GM21737 (cell line): ENCODE measurements at regions not wholly inside any gene's neighbourhood (a gene's known extent, or its start where the extent isn't known, plus 50 kb on each side); places are given as distances from the start of the nearest gene placed in this dataset.

ENCODE experiments used
- ATAC-seq: cut with Tn5 transposase; IDR thresholded peaks from one replicate; pipeline ENCODE4 v1.9.1; 2021; ENCODE audit warnings: mild to moderate bottlenecking, moderate library complexity; ENCODE audit not compliant: unreplicated experiment

DNA sequence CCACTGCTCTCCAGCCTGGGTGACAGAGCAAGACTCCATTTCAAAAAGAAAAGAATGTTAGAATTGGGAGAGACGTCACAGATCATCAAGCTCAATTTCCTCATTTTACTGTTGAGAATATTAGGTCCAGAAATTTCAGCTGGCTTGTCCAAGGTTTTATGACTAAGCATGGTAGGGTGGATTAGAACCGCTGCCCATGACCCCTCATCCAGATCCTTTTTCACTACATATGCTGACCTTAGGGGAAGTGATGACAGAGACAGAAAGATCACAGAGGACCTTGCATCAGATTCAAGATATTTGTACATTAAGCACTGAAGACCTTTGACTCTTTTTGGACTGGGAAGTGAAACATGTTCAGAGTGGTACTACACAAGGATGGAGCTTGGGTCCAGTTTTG lies 134.5 kb downstream of the ADAMTS15 start:
- ATAC-seq = no peak

DNA sequence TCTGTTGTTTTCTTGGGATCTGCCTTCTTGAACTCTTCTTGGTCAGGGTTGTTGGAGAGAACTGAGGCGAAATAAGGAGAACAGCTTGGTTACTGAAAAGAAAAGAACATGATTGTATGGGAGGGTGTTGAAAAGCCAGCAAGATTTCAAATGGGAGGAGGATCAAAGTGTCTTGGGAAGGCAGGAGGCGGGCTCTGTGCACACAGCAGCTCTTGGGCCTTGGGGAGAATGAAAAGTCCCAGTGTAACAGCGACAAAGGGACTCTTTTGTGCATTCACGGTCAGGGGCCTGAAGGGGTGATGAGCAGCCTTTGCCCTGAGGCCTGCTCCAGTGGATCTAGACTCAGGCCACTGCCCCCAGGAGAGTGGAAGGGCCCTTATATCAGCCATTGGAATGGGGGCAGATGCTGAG lies 135.4 kb downstream of the ADAMTS15 start:
- ATAC-seq = no peak

DNA sequence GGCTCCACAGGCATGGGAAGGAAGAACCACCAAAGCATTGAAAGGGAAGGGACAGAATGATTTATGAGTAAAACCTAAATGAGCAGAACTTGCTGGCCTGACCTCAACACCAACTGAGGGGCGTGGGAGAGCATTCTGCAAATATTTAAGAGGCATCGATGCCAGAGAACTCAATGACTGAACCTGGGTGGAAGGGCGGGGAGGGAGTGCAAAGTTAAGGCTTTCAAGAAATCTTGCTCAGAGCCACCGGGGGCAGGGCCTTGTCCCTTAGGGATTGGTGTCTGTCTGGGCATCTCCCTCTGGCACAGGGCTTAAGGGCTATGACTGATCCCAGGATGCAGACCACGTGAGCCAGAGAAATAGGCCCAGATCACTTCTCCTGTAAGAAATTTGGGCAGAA lies 137.1 kb downstream of the ADAMTS15 start:
- ATAC-seq = no peak

DNA sequence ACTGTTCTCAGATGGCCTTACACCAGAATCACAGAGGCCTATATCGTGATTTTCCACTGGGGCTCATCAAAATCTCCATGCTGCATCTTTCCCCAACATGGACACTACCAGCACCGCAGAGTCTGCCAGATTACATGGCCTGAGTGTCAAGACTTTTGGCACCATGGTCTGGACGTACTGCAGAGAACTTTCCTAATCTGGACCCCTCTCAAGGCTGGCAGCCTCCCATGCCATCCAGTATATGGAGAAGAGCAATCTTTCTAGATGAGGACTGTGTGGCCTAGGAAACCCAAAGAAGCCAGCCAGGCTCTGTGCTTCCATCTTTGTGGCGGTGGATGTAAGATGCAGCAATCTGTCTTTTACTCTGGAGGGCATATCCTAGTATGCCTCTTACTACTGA lies 139.2 kb downstream of the ADAMTS15 start:
- no peak for ATAC-seq

DNA sequence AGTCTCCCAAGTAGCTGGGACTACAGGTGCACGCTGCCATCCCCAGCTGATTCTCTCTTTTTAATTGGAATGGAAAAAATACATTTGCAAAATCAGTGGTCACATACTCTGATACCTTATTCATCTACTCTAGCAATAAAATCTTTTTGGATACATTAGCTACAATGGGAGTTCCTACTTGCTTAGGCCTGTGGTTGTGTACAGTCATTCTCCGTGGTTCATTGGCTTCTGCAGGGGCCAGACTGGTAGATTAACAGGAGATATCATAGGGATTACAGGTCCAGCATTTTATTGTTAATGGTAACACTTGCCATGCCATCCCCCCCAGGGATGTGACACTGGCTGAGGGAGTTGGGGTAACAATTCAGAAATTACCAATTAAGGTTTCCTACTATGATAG lies 140.0 kb downstream of the ADAMTS15 start:
- ATAC-seq = no peak

DNA sequence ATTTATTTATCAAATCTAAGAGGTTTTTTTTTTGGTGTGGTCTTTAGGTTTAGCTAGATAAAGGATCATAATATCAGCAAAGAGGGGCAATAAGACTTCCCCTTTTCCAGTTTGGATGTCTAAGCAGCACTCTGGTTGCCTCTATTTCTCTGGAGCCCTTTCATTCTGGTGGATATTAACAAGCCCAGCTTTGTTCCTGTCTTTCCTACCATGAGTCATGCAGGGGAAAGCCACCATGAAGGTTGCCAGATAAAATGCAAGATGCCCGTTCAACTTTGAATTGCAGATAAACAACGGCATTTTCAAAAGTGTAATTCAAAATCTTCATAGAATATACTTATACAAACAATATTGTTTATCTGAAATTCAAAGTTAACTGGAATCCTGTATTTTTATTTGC lies 143.6 kb downstream of the ADAMTS15 start:
- ATAC-seq = no peak

DNA sequence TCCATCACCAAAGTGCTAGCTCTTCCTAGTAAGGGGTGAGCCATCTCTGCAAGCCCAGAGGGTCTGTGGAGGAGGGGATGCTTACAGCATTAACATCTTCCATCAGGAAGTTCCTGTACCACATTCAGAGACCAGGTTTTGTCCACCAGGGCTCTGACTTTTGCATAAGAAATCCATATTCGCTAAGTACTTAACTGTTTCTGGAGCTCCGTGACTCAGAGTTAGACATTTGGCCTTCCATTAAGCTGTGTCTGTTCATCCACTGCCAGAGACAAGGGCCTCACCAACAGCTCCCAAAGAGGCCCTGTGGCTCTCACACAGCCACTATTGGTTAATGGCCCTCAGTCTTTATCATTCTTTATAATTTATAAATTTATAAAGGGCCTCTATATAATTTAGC lies 144.6 kb downstream of the ADAMTS15 start:
- ATAC-seq = no peak

DNA sequence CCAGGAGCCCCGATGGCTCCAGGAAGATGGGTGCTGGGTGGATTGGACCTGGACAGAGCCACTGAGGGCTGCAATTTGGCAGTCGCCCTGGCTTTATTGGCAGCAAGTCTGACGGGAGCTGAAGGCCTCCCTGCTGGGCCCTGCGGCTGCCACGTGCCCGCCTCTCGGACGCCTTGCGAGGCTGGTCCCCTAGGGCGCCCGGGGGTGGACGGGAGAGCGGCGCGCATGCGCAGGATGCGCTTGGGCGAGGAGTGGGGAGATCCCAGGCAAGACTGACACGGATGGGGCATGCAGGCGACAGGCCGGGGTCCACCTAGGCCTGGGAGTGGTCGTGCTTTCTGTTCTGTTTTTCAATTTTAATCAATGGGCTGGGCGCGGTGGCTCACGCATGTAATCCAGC lies 150.0 kb downstream of the ADAMTS15 start:
- no peak for ATAC-seq

DNA sequence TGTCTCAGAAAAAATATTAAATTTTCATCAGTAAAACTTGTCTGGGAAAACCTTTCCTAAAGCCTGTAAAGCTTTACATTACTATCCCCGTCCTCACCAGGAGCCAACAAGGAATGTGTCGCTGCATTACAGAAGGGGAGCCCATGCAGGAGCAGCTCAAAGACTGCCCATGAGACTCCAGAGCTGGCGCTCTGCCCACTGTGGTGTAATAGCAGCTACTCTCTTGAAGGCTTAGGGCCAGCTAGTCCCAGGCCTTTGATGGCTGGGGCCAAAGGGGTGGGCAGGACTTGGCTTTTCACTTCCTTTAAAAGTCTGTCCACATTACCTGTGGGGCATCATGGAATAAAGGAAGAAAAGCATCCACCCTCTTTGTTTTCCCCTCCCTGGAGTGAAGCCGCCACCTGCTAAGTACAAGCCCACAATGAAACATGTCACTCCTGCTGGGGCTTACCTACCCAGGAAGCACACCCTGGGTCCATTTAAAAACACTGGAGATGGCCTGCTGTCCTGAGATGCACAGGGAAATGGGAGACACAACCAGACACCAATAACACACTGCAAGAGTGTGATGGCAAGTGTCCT lies 150.7 kb downstream of the ADAMTS15 start:
- no peak for ATAC-seq

DNA sequence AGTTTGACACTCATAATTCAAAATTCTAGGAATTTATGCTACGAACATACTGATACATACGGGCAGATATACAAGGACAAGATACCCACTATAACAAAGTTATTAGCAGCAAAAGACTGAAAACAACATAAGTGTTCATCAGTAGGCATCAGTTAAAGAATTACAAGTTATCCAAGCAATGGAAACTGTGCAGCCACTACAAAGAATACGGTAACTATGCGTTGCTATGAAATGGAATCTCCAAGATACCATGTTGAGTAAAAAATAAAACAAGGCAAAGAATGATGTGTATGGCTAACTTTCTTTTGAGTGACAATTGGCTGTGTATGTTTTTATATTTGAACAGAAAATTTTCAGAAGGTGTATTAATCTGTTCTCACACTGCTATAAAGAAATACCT lies 151.7 kb downstream of the ADAMTS15 start:
- ATAC-seq = no peak

DNA sequence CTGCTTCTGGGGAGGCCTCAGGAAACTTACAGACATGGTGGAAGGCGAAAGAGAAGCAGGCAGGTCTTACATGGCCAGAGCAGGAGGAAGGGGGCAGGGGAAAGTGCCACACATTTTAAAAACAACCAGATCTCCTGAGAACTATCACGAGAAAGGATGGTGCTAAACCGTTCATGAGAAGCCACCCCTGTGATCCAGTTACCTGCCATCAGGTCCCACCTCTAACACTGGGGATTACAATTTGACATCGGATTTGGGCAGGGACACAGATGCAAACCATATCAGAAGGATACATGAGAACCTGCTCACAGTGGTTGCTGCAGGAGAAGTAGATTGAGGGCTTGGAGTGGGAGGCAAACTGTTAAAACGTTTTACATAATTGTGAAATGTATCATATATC lies 152.2 kb downstream of the ADAMTS15 start:
- ATAC-seq = no peak

DNA sequence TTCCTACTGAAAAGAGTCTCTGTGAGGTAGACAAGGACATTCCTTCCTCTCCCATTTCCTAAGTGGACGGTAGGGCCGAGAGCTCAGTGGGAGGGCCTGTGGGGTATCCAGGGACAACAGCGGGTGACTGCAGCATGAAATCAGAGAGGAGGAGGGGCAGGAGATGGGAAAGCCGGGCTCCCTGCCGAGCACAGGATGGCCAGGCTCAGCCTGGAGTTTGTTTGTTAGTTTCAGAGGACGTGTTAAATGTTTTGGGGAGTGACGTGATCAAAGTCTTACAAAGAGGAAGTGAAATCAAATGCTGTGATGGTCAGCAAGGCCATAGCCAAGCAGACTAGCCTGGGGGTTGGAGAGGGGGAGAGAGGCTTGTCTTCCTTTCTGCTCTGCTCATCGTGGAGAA lies 152.7 kb downstream of the ADAMTS15 start:
- ATAC-seq = no peak

DNA sequence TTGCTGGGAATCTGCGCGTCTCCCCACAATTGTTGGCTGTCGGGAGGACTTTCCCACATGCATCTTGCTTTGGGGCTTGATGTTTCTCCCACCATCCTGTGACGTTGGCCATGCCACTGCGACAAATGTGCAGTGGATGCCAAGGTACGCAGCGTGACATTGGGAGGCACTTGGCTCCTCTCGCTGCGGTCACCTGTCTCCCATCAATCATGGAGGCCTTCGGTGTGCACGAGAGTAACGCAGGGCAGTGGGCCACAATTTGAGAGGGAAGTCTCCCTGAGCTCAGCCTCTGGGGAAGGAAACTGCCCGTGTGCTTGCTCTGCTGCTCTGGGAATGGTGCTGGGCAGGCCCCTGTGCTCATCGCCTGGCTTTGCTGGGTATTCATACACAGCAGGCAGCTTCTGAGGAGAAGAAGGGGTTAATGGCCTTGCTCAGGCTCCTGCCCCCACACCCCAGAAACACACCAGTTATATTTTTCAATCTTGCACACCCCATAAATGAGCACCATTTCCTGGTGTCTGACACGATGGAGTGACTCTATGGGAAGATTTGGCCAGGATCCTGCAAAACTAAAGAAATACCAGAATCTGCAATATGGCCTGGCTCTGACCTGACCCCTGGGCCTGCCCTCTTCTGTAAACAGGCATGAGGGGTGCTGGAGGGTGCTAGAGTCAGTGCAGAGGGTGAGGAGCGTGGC lies 153.5 kb downstream of the ADAMTS15 start:
- ATAC-seq = no peak

DNA sequence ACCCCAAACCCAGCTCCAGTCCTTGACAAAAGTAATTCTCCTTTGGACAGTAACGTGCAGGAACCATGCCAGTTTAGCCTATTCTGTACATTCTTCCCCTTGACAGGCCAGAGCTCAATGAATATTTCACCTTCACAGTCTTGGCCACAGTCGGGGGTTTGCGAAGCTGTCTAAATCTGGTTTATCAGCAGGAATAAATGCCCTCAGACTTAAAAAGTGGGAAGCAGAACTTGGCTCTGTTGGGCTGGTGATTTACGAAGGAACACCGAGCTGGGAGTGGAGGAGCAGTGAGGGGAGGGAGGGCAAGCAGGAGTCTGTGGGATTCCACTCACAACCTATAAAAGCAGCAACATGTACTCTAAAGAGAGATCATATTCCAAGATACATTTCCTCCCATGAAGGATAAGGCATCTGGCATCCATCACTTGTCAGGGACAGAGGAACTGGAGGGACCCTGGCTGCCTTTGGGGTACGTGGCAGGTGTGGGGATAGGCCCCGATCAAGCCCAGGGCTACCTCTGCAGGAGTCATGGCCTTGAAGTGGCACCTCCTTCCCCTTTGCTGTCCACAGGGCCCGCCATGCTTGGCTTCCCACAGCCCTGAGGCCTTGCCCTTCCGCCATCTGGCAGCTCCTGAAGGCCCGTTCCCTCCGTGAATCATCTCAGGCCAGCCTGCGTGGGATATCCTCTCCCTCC lies 154.3 kb downstream of the ADAMTS15 start:
- ATAC-seq = no peak

DNA sequence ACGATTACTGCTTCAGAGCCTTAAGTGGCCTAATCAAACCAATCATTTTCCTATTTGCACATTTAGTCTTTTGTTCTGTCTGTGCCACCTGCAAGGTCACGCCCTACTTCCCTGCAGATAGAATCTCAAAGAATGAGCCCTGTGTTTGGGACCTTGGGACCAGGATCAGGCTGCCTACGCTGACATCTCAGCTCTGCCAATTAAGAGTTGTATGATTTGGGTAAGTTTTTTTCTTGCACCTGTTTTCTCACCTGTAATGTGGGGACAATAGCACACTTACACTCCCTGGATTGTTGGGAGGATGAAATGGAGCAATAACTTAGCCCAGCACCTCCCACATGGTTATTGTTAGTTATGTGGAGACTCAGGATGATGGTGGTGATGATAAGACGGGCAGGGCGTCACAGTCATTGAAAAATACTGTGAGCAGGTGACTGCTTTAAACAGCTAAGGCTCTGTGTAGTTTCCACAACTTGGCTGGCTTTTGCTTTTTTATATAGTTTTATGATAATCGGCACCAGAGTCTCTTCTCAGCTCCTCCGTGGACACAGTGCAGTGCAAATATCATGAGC lies 155.0 kb downstream of the ADAMTS15 start:
- no peak for ATAC-seq

DNA sequence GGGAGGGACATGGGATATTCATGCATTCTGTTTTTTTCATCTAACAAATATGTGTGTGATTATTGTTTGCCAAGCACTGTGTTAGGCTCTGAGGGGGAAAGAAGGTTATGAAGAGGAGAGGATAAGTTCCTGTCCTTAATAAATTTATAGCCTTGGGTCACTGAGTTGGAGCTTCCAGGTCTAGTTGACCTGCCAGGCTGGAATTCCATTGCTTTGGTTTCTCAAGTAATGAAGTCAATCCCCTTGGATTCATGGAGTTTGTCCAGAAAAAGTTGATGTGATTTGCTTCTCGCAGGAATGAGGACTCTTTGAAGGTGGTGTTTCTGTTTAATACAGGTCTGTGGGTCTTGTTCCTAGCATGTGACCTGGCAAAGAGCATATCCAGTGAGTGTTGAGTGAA lies 156.2 kb downstream of the ADAMTS15 start:
- no peak for ATAC-seq

DNA sequence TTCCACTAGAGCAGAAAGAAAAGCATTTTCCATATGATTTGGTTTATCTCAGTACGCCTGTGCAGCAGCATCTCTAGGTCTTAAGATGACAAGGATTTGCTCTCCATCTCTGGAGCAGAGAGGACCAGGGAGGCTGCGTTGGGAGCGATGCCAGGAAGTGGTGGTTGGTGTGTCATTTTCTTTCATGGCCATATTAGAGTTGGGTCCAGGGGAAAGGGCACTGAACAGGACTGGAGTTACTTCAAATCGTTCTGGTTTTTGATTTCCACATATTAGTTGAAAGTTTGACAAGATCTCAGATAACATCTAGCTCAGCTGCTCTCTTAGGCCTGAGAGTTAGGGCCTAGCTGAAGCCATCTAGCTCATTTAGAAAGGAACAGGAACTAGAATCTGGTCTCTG lies 157.7 kb downstream of the ADAMTS15 start:
- no peak for ATAC-seq

DNA sequence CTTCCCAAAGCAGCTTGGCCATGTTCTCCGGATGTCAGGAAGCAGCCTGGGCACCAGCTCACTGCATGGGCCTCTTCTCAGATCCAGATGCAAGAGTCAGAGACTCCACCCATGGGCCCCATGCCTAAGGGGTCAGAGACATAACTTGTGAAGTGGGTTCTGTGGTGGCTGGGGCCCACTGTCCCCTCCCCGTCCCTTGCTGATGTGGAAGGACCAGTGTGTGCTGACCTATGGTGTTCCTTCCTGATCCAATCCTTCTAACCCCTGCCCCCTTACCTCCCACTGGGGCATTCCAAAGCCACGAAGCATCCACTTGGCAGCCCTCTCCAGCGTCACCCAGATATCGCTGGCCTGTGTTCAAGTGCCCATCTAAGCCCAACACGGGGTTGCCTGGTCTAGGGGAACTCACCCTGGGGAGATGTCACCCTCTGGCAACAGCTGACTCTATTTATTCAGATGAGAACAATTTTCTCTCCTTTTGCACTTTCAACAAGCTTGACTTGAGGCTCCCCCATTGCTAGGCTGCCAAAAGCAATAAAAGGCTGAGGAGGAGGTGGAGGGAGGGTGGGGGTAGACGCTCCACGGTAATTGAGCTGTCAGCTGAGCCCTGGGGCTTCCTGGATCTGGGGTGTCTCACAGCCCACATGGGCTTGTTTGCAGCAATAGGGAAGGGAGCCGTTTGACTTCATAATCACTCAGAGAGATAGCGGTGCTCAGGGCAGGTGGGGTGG lies 158.5 kb downstream of the ADAMTS15 start:
- no peak for ATAC-seq

DNA sequence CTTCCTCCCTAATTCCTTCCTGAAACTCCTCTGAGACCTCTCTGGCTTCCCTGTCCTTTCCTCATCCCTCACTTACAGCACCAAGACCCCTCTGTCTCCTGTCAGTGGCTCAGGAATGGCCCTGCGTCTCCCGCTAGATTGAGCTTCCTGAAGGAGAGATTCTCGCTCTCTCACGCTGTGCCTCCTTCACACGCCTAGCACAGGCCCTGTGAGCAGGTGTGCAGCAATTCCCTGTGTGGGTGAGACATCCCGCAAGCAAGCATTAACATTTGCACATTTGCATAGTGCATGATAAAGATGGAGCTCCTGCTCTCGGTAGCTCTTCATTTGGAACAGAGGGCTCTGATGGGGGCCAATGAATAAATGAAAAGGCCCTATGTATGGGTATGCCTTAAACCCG lies 159.8 kb downstream of the ADAMTS15 start:
- no peak for ATAC-seq

DNA sequence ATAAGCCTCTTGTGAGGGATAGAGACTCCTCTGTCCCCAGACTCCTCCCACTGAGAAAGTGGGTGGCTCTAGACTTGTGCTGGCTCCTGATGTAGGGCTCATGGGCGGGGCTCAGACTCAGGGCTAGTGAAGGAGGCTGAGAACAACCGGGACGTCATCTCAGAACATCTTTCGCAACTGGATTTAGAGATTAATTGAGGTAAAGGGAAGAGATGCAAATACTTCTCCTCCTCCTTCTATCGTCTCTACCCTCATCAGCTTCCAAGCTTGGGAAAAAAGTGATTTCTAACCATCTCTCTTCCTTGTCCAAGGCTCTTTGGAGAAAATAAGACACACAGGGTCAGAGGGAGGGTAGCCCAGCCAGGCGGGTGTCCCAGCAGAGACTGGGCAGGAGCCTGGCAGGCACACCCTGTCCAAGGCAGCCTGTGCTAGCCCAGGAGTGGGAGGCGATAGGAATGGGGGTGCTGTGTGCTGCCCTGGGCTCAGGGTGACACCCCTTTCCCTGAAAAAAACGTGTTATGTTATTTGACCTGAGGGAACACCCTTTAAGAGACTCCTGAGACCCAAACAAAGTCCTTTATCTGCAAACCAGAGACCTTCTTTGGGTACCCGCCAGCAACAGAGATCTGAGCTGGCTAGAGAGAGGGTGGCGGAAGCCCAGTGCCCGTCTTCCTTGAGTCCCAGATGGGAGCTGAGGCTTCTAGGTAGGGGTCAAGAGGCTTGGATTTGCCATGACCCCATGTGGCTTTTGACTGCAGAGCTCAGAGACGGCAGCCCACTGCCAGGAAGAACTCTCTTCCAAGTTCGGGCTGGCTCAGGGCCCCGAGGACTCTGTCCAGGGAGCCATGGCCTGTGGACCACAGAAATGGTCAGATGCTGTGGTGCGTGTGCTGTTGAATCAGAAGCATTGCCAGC lies 160.9 kb downstream of the ADAMTS15 start:
- ATAC-seq = no peak
